ENCODE measurements at regions not wholly inside any gene's neighbourhood (a gene's known extent, or its start where the extent isn't known, plus 50 kb on each side); places are given as distances from the start of the nearest gene placed in this dataset.
"Not testable (repeated sequence)": the region's sequence is repeated elsewhere in the genome, so short reads cannot be mapped to it uniquely, and the experiment has no call there.

GRCh38 chr18:68426731-68427315 lies 288.1 kb downstream of the TMX3 start:
- DNase-seq, result no peak

- no peak for DNase-seq
Measured at GRCh38 chr18:68418881-68419280, 296.0 kb downstream of the TMX3 start.

- DNase-seq, result no peak
Measured at GRCh38 chr18:68418226-68418868, 296.6 kb downstream of the TMX3 start.

- DNase-seq, result no peak
Measured at GRCh38 chr18:68417826-68418225, 297.1 kb downstream of the TMX3 start.

GRCh38 chr18:68417166-68417799 lies 297.6 kb downstream of the TMX3 start:
- DNase-seq, result peak; percentile 56

GRCh38 chr18:68414407-68414806 lies 300.5 kb downstream of the TMX3 start:
- DNase-seq, result no peak

- no peak for DNase-seq
Measured at GRCh38 chr18:68409576-68409975, 305.3 kb downstream of the TMX3 start.

GRCh38 chr18:68406761-68407160 lies 308.1 kb downstream of the TMX3 start:
- DNase-seq, result no peak

- no peak for DNase-seq
Measured at GRCh38 chr18:68402784-68403183, 312.1 kb downstream of the TMX3 start.

GRCh38 chr18:68400889-68401288 lies 314.0 kb downstream of the TMX3 start:
- DNase-seq, result no peak

GRCh38 chr18:68399721-68400120 lies 315.2 kb downstream of the TMX3 start:
- no peak for DNase-seq

GRCh38 chr18:68397241-68398035 lies 317.5 kb downstream of the TMX3 start:
- no peak for DNase-seq

GRCh38 chr18:68394705-68395104 lies 320.2 kb downstream of the TMX3 start:
- DNase-seq, result no peak

- DNase-seq, result no peak
Measured at GRCh38 chr18:68391801-68392200, 323.1 kb downstream of the TMX3 start.

- no peak for DNase-seq
Measured at GRCh38 chr18:68387246-68387645, 327.7 kb downstream of the TMX3 start.

- DNase-seq, result not testable (repeated sequence)
Measured at GRCh38 chr18:68383979-68384378, 330.9 kb downstream of the TMX3 start.

GRCh38 chr18:68376926-68377325 lies 338.0 kb downstream of the TMX3 start:
- DNase-seq, result no peak

GRCh38 chr18:68362907-68363306 lies 352.0 kb downstream of the TMX3 start:
- DNase-seq, result no peak

GRCh38 chr18:68355637-68356036 lies 359.3 kb downstream of the TMX3 start:
- DNase-seq, result no peak

- DNase-seq, result no peak
Measured at GRCh38 chr18:68354176-68354575, 360.7 kb downstream of the TMX3 start.

GRCh38 chr18:68342039-68342659 lies 372.8 kb downstream of the TMX3 start:
- no peak for DNase-seq

GRCh38 chr18:68340606-68341005 lies 374.3 kb downstream of the TMX3 start:
- no peak for DNase-seq

- no peak for DNase-seq
Measured at GRCh38 chr18:68330658-68331057, 384.2 kb downstream of the TMX3 start.
